ENCODE measurements at regions not wholly inside any gene's neighbourhood (a gene's known extent, or its start where the extent isn't known, plus 50 kb on each side); places are given as distances from the start of the nearest gene placed in this dataset.

GRCh38 chr4:173924561-173924960 lies 358.9 kb downstream of the FBXO8 start:
- no peak for DNase-seq (ENCODE audit: low spot score)

- no peak for DNase-seq (ENCODE audit: low spot score)
These were observed 363.6 kb downstream of the FBXO8 start for GRCh38 chr4:173919861-173920260.

DNA sequence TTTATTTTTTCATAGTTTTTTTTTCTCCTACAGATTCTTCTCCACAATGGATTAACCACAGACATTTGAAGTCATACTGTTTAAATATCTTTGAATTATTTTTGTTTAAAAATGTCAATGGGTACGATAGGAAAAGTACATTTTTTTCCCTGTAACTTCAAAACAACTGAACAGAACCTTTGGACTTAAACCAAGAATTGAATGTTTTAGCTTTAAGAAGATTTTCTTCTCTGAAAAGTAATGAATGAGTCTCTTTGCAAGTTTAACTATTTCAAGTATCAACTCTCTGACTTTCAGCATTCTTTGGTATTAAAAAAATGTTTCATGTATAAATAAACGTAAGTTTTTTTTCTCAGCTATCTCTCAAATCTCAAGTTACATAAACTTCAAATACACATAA lies 364.3 kb downstream of the FBXO8 start:
- no peak for DNase-seq (ENCODE audit: low spot score)

- peak; percentile 42 for DNase-seq (ENCODE audit: low spot score)
These were observed 366.1 kb downstream of the FBXO8 start for GRCh38 chr4:173917255-173917960.

DNA sequence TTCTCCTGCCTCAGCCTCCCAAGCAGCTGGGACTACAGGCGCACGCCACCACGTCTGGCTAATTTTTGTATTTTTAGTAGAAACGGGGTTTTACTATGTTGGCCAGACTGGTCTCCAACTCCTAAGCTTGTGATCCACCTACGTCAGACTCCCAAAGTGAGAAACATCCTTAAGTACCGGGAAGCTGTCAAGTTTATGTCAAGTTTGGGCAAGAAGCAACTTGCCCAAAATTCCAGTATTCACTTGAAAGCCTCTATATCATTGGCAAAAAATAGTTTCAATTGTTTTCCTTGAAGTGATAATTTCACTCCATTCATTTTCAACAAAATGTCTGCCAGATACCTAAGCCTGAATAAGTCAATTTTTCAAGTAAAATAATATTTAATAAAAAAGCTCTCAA lies 370.0 kb downstream of the FBXO8 start:
- no peak for DNase-seq (ENCODE audit: low spot score)

DNA sequence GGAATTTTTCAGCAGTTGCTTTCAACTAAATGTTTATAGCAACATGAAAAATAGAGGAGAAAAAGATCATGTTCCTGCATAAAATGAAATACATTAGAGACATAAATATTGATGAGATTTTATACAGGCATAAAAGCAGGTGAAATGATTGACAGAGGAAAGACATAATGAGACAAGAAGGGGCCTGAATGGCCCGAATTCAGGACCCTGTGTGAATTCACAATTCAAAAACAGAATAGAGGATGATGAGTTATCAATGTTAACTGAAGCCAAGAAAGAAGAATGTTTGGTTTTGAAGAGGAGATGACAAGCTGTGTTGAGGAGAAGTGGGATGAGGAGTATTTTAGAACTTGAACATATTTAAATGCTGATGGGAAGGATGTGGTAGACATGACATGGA lies 371.1 kb downstream of the FBXO8 start:
- DNase-seq (ENCODE audit: low spot score) = no peak

DNA sequence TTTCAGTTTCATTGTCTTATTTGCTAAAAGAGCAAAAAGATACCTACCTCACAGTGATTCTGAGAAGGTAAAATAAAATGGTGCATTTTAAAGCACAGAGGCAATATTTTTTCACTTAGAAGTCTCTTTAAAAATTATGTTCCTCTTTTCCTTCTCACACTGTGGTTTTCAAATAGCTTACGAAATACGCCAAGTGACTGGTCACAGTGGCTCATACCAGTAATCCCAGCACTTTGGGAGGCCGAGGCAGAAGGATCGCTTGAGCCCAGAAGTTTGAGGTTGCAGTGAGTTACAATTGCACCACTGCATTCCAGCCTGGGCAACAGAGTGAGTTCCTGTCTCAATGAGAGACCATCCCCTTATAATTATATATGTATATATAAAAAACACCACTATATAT lies 372.6 kb downstream of the FBXO8 start:
- DNase-seq (ENCODE audit: low spot score) = no peak

DNA sequence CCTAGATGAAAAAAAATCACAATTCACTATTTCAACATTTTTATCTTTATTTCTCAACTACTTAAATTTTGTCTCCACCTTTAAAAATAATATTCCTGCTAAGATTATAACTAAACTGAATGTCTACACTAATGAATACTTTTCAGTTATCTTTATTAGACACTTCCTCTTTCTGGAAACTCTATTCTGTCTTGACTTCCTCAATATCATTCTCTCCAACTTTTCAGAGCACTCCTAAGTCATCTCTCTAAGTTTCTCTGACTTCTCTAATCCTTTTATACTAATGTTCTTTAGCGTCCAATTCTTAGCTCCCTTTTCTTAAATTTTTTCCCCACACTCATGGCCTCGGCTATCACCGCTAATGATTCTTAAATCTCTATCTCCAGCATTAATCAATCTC lies 374.2 kb downstream of the FBXO8 start:
- no peak for DNase-seq (ENCODE audit: low spot score)

- no peak for DNase-seq (ENCODE audit: low spot score)
These were observed 369.8 kb upstream of the HAND2 start for GRCh38 chr4:173899813-173900212.

DNA sequence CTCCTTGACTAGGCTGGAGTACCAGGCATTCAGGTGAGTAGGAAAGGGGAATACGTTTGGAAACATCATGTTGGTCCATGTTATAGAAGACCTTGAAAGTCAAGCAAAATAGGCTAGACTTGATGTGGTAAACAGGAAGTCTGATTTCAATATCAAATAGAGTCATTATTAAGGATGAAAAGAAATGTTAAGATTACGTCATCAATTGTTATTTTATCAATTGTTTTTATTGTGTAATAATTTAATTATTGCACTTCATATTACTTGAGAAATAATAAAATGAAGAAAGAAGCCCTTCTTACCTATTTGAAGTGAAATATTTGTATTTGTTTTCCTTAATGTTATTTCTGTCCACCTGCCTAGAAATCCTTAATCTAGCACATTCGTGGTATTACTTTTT lies 361.0 kb upstream of the HAND2 start:
- no peak for DNase-seq (ENCODE audit: low spot score)

- DNase-seq (ENCODE audit: low spot score) = peak; percentile 3
These were observed 353.8 kb upstream of the HAND2 start for GRCh38 chr4:173883821-173884220.

- DNase-seq (ENCODE audit: low spot score) = no peak
These were observed 350.9 kb upstream of the HAND2 start for GRCh38 chr4:173880897-173881296.

- DNase-seq (ENCODE audit: low spot score) = no peak
These were observed 349.5 kb upstream of the HAND2 start for GRCh38 chr4:173879509-173879908.

- DNase-seq (ENCODE audit: low spot score) = no peak
These were observed 348.7 kb upstream of the HAND2 start for GRCh38 chr4:173878701-173879100.

- DNase-seq (ENCODE audit: low spot score) = no peak
These were observed 341.6 kb upstream of the HAND2 start for GRCh38 chr4:173871643-173872042.

GRCh38 chr4:173866322-173867026 lies 336.4 kb upstream of the HAND2 start:
- no peak for DNase-seq (ENCODE audit: low spot score)

- no peak for DNase-seq (ENCODE audit: low spot score)
These were observed 332.7 kb upstream of the HAND2 start for GRCh38 chr4:173862754-173863153.

DNA sequence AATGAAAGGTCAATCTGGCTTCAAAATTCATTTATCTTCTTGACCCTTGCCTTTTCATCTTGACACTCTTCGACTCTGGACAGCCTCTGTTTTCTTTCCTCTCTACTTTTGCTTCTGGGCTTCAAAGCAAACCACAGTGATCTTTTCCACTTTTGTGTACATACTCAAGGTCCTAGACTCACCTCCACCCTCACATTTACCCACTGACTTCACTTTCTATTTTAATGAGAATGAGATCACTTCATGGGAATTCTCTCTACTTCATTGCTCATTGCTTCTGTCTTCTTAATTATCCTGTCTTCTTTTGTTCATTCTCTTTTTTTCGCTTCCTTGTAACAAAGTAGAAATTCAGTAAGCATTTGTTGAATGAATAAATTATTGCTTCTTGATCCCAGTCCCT lies 330.1 kb upstream of the HAND2 start:
- DNase-seq (ENCODE audit: low spot score) = no peak

GRCh38 chr4:173859091-173859713 lies 329.2 kb upstream of the HAND2 start:
- DNase-seq (ENCODE audit: low spot score) = no peak

GRCh38 chr4:173858471-173858870 lies 328.4 kb upstream of the HAND2 start:
- no peak for DNase-seq (ENCODE audit: low spot score)

- no peak for DNase-seq (ENCODE audit: low spot score)
These were observed 327.8 kb upstream of the HAND2 start for GRCh38 chr4:173857828-173858227.

GRCh38 chr4:173855015-173855414 lies 325.0 kb upstream of the HAND2 start:
- no peak for DNase-seq (ENCODE audit: low spot score)

- no peak for DNase-seq (ENCODE audit: low spot score)
These were observed 322.7 kb upstream of the HAND2 start for GRCh38 chr4:173852775-173853174.
